ENCODE measurements at regions not wholly inside any gene's neighbourhood (a gene's known extent, or its start where the extent isn't known, plus 50 kb on each side); places are given as distances from the start of the nearest gene placed in this dataset.

GRCh38 chr16:23013484-23013883 lies 135.8 kb downstream of the USP31 start:
- Histone ChIP-seq H3K9me3 (replicated peaks in 1 of 3) (no peaks in the 10 kb centered on the region), H3K4me1 (replicated peaks in 1 of 2) (no peaks in the 10 kb centered on the region), H3K36me3 (replicated peaks in 1 of 2) (no peaks in the 10 kb centered on the region), H3K27ac (no peak overlapping the region), H3K27me3 (no peaks in the 10 kb centered on the region), H3K4me3 (no peak overlapping the region)
- intact Hi-C loops (cut with DNase I), result no loop called here
- 62 to 100% (median 81%) methylated on average over 1 of the region's 1 CpG for WGBS, 4 donors
- no peak for DNase-seq
- no peak for TF ChIP-seq POLR2A (IDR thresholded peaks at IDR 0.05)
- TF ChIP-seq CTCF (IDR thresholded peaks at IDR 0.05), result no peak

DNA sequence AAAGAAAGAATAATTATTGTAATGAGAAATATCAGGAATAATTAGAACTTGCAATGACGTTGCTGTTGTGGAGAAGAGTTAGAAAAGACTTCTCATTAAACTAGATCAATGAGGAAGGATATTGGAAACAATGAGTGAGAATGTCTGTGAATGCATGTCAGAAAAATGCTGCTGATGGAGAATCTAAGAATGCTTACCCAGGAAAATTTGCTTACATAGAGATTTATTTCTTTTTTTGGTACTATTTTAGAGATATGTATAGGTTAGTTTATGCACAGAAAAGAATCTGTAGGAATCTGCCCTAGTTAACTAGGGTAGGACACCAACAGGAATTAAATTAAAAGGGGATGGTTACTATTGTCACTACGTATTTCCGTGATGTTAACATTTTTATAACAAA lies 140.2 kb downstream of the USP31 start:
- Histone ChIP-seq H3K27me3 (no peaks in the 10 kb centered on the region), H3K4me3 (no peak overlapping the region), H3K9me3 (replicated peaks in 1 of 3) (no peaks in the 10 kb centered on the region), H3K27ac (no peak overlapping the region), H3K36me3 (replicated peaks in 1 of 2) (no peaks in the 10 kb centered on the region), H3K4me1 (replicated peaks in 1 of 2) (no peaks in the 10 kb centered on the region)
- WGBS, 4 donors, result 81 to 85% (median 84%) methylated on average over 3 of the region's 3 CpGs
- no peak for TF ChIP-seq CTCF (IDR thresholded peaks at IDR 0.05)
- TF ChIP-seq POLR2A (IDR thresholded peaks at IDR 0.05), result no peak
- DNase-seq, result no peak
- intact Hi-C loops (cut with DNase I), result no loop called here

- intact Hi-C loops (cut with DNase I), result no loop called here
- WGBS, 4 donors, result 64 to 81% (median 72%) methylated on average over 7 of the region's 7 CpGs
- H3K36me3 ChIP-seq (replicated peaks in 1 of 2), result no peaks in the 10 kb centered on the region
These were observed 141.2 kb downstream of the USP31 start for GRCh38 chr16:23008041-23008440.

DNA sequence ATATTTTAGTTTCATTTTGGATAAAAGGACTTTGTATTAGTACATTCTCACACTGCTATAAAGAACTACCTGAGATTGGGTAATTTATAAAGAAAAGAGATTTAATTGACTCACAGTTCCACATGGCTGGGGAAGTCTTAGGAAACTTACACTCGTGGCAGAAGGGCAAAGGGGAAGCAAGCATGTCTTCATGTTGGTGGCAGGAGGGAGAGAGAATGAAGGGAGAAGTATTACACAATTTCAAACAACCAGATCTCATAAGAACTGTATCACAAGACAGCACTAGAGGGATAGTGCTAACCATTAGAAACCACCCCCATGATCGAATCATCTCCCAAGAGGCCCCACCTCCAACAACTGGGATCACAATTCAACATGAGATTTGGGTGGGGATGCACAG lies 142.9 kb downstream of the USP31 start:
- no peaks in the 10 kb centered on the region for H3K27me3 ChIP-seq
- no peaks in the 10 kb centered on the region for H3K4me1 ChIP-seq (replicated peaks in 1 of 2)
- no peaks in the 10 kb centered on the region for H3K36me3 ChIP-seq (replicated peaks in 1 of 2)
- H3K4me3 ChIP-seq, result no peak overlapping the region
- WGBS, 4 donors, result 39 to 51% (median 44%) methylated on average over 2 of the region's 2 CpGs
- no peak for TF ChIP-seq CTCF (IDR thresholded peaks at IDR 0.05)
- TF ChIP-seq POLR2A (IDR thresholded peaks at IDR 0.05), result no peak
- no peak for DNase-seq
- no peaks in the 10 kb centered on the region for H3K9me3 ChIP-seq (replicated peaks in 1 of 3)
- intact Hi-C loops (cut with DNase I), result no loop called here
- H3K27ac ChIP-seq, result no peak overlapping the region

More at GRCh38 chr16:23008041-23008440, 141.2 kb downstream of the USP31 start:
- Histone ChIP-seq H3K4me1 (replicated peaks in 1 of 2) (no peaks in the 10 kb centered on the region), H3K9me3 (replicated peaks in 1 of 3) (no peaks in the 10 kb centered on the region), H3K4me3 (no peak overlapping the region), H3K27ac (no peak overlapping the region), H3K27me3 (no peaks in the 10 kb centered on the region)
- no peak for DNase-seq
- TF ChIP-seq CTCF (IDR thresholded peaks at IDR 0.05) (no peak), POLR2A (IDR thresholded peaks at IDR 0.05) (no peak)
